ENCODE measurements at regions not wholly inside any gene's neighbourhood (a gene's known extent, or its start where the extent isn't known, plus 50 kb on each side); places are given as distances from the start of the nearest gene placed in this dataset.

DNA sequence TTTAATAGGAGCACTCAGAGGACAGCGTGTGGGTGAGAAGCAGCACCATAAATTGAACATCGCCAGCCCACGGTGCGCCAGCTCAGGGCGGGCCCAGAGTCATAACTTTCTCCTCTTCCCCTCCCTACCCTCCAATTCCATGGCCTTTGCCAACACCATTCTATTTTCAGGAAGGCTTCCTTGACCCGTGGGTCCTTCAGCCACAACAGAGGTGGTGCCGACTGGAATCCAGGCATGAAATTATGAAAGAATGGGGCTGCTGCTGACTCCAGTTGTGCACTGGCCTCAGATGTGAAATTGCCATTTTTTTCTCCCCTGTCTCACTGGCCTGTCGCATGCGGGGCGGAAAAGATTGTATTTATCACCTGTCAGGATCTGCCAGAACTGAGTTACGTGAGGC lies 345.9 kb downstream of the MIAT start:
- no peak for DNase-seq (ENCODE audit: low read depth)

- DNase-seq (ENCODE audit: low read depth): no peak
These were observed 347.0 kb downstream of the MIAT start for GRCh38 chr22:27004434-27004833.

- DNase-seq (ENCODE audit: low read depth): no peak
These were observed 351.1 kb downstream of the MIAT start for GRCh38 chr22:27008454-27008853.

- no peak for DNase-seq (ENCODE audit: low read depth)
These were observed 353.7 kb downstream of the MIAT start for GRCh38 chr22:27011133-27011532.

GRCh38 chr22:27011717-27012116 lies 354.3 kb downstream of the MIAT start:
- DNase-seq (ENCODE audit: low read depth): no peak

- no peak for DNase-seq (ENCODE audit: low read depth)
These were observed 362.4 kb downstream of the MIAT start for GRCh38 chr22:27019827-27020226.

GRCh38 chr22:27022274-27022895 lies 365.0 kb downstream of the MIAT start:
- no peak for DNase-seq (ENCODE audit: low read depth)

GRCh38 chr22:27022896-27023361 lies 365.5 kb downstream of the MIAT start:
- no peak for DNase-seq (ENCODE audit: low read depth)

DNA sequence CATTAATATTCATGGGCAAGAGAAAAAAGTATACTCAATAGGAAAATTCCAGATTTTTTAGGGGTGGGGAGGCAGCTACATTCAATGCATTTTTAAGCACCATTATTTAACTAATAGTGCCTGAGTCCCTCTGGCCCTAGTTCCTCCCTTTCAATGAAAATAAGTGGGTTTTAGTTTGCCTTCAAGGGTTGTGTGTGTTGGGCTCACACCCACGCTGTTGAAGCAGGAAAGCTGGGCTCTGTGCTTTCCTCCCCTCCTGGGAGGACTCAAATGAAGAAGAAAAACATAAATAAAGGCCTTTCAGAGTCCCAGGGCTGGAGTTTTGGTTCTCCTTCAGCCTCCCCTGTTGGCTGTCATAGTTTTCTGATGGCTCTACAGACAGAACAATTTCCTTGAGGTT lies 366.2 kb downstream of the MIAT start:
- no peak for DNase-seq (ENCODE audit: low read depth)

DNA sequence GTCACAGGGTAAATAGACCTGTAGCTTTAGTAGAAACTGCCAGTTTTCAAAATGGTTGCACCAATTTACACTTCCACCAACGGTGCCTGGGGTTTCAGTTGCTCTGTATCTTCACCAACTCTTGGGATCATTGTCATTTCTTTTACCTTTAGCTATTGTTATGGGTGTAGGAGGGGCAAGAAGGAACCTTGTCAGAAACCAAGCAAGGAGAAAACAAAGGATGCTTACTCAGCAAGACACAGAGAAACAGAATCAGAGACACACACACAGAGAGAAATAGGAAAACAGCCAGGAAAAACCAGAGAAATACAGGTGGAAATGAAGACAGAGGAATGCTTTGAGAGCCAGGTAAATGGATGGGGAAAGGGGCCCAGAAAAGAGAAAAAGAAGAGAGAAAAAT lies 367.6 kb downstream of the MIAT start:
- no peak for DNase-seq (ENCODE audit: low read depth)

GRCh38 chr22:27028093-27028492 lies 370.7 kb downstream of the MIAT start:
- no peak for DNase-seq (ENCODE audit: low read depth)

DNA sequence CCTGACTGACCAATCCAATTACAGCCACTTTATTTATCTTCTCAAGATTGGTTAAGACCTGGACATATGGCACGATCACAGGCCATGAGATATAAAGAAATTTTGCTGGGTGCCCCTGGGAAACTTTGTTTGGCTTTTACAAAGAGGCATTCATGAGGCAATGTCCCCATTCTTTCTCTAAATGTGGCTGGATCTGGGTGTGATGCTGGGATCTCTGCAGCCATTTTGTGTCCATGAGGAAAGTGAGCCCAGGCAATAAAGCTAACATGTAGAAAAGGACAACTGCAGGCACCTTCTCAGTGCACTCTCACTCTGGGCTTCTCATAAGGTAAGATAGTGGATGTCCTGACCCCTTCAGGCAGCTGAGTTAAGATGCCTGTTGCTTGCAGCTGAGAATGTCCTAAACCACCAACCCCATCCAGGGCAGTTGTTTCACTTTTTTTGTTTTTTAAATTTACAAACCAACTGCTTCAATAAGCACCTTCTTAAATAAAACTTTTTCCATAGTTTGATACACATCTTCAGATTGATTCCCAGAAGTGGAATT lies 372.3 kb downstream of the MIAT start:
- no peak for DNase-seq (ENCODE audit: low read depth)

GRCh38 chr22:27032091-27032761 lies 374.8 kb downstream of the MIAT start:
- DNase-seq (ENCODE audit: low read depth): no peak

- DNase-seq (ENCODE audit: low read depth): no peak
These were observed 384.4 kb downstream of the MIAT start for GRCh38 chr22:27041745-27042310.

DNA sequence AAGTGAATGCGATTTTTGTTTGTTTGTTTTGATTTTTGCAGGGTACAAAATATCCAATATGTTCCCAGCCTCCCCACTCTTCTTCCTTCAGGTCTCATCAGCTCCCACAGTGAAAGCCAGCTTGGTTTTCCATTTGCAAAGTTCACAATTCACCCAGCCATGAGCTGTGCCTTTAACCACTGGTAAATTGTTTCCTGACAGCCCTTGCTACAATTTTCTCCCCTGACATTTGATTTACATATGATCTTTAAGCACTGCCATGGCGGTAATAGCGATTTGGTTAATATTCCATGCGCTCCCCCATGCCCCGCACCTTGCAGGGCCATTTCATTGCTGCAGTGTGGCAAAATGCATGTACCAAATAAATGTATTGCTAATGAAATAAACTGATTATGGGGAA lies 385.9 kb downstream of the MIAT start:
- no peak for DNase-seq (ENCODE audit: low read depth)

DNA sequence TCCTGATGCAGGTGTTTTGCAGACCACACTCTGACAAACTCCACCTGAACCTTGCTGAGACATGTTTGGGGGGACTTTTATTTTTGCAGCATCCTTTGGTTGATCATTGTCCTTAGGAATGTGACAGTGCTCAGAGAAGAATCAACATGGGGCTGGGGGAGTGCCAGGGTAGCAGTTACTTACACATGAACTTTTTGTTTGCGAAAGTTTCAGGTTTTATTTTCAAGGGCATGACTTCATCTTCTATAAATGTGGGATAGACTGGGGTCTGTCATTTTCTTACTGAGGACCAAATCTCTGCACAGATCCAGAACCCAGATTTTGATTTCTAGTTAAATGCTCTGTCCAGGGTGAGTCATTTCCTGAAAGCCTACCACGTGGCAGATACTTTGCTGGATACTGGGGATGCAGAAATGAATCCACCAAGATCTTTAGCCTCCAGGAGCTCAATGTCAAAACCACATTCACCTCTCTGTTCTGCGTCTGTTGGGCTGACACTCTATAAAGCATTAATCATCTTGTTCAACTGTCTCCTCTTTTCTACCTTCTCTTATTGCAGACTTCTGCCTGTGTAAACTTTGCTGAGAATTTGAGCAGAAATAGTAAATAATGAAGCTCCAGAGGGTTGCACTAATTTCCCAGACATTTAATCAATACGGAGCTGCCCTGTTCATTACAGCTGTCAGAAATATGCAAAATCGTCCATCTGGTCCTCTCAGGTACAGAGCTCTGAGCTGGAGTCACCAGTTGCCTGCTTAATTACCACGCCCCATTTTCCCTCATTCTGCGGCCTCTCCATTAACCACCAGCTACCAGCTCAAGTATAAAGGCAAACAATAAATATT lies 387.9 kb downstream of the MIAT start:
- DNase-seq (ENCODE audit: low read depth): peak; percentile 17

- no peak for DNase-seq (ENCODE audit: low read depth)
These were observed 388.7 kb downstream of the MIAT start for GRCh38 chr22:27046086-27046485.

- no peak for DNase-seq (ENCODE audit: low read depth)
These were observed 389.2 kb downstream of the MIAT start for GRCh38 chr22:27046603-27047002.

DNA sequence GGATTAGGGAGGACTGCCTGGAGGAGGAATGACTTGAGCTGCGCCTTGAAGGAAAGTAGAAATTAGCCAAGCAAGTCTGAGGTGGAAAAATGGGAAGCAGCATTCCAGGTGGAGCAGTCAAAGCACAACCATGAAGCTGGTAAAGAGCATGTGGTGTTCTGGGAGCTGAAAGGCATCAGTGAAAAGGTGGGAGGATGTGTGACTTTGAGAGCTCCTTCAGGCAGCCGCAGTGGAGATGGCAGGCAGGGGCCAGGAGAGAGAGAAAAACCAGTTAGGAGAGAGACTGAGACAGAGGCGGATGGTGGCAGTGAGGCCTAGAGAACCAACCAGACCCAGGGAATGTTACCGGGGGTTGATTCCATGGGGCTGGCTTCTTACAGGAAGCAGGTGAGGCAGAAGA lies 393.4 kb downstream of the MIAT start:
- DNase-seq (ENCODE audit: low read depth): no peak

DNA sequence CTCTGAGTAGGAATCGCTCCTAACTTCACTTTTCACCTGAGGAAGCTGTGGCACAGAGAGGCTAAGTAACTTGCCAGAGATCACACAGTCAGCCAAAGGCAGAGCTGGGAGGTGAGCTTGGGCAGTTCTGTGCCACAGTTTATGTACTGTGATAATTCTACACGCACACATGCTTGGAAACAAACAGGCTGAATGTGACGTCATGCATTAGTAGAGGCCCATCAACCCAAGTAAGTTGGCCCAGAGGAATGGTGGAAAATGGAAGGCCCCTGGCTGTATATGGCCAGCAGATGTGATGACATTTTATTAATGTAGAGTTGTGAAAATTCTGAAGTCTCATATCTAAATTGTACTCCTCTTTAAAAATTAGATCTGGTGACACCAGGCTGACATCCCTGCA lies 394.0 kb downstream of the MIAT start:
- DNase-seq (ENCODE audit: low read depth): no peak

DNA sequence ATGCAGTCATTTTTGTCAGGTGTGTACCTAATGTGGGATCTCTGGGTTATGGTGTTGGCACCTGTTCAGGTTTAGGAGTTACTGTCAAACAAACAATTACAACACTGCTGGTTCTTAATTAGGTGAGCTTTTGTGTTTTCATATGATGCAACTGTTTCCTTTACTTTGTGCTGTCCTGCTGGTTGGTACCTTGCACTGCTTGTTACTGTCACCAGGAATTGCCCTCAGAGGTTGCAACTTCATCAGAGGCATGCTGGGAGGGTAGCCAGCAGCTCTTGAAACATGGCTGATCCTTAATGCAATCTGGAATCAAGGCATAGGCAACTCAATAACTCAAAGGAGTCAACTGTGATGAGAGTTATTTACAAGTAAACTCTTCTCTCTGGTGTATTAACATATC lies 400.3 kb downstream of the MIAT start:
- no peak for DNase-seq (ENCODE audit: low read depth)

GRCh38 chr22:27060190-27060589 lies 402.8 kb downstream of the MIAT start:
- DNase-seq (ENCODE audit: low read depth): no peak

Data from GM04504 (cell line).